Coronary artery (tissue), 2 donors: ENCODE measurements at regions not wholly inside any gene's neighbourhood (a gene's known extent, or its start where the extent isn't known, plus 50 kb on each side); places are given as distances from the start of the nearest gene placed in this dataset.
A peak's percentile ranks its signal among the peaks of the same experiment; 100 is the strongest.

Experiments used
- DNase-seq: peaks from one replicate; pipeline ENCODE4 v3.0.0-alpha.2; 2017; ENCODE audit warnings: low spot score
- H3K27ac ChIP-seq, 2 donors: fragments of 200-600 bp; sonication (generic); one replicate each; pipeline ENCODE4 v1.5.1; 2016 to 2019
- H3K4me3 ChIP-seq: fragments of 200-600 bp; sonication (generic); 2 replicates; pipeline ENCODE4 v1.5.1; 2016; ENCODE audit warnings: mild to moderate bottlenecking, moderate library complexity
- CTCF ChIP-seq: fragments of 200-600 bp; sonication (generic); IDR thresholded peaks from one replicate; pipeline ENCODE4 v1.5.1; 2019; ENCODE audit warnings: antibody characterized with exemption

DNA sequence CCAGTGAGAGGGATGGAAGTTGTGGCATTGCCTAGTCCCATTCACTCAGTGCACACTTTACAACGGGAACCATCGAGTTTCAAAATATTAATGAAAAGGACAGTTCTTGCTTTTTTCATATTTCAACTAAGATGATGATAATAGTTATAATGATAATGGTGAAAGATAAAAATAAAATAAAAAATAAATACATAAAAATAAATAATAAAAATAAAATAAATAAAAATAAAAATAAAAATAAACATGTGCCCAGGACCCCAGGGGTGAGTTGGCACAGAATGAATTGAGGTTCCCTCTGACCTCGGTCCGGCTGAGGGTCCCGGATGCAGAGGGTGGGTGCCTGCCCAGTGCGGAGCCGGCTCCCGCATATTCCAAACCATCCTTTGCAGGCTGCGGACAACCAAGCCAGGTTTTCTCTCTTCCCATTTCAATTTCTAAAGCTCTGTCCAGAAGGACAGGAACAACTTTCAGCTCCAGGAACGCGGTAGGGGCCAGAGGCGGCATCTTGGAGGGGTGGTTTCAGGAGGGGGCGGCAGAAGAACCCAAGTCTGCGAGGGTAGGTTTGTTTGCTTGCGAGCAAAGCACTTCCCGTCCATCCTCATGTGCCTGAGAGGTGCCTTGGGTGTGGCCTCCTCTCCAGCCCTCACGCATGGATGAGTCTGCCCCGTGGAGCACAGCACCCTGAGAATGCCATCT is 236.8 kb downstream of the DLL1 start:
- DNase-seq: peak; percentile 36
- H3K4me3 ChIP-seq: no peak overlapping the region
- no peak overlapping the region for H3K27ac ChIP-seq
- no peak for TF ChIP-seq CTCF

DNA sequence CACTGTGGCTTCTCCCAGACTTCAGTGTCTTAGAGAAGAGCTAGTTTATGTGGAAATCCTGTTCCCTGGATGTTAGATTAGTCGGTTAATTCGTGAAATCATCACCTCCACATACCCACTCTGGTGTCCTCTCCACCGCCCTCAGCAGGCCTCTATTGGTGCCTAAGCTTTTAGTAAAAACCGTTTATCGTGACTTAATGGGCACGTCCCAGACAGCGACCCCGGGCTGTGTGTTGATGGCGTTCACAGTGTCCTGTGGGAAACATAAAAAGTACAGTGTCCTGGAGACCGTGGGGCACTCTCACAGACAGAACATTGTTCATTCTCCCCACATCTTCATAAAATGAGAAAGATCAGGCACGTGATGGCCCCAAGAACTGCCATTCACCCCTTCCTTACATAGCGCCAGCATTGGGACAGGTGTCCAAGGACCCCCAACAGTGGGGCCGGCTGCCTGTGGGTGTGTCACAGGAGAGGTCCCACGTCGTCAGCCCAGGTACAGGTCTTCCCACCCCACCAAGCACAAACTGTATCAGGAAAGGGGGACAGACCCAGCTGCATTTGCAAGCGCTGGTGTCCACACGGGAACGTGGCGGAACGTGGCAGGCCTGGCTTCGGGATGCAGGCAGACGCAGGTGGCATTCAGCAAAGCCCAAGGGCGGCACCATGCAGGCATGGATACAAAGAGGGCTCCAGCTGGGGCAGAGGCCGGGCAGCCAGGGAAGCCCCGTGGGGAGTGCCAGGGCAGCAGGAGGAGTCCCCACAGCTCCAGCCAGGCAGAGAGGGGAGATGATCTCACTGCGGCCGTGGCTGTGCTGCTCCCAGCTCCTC is 237.7 kb downstream of the DLL1 start:
- Histone ChIP-seq H3K27ac (no peak overlapping the region), H3K4me3 (no peak overlapping the region)
- DNase-seq: peak; percentile 65
- no peak for TF ChIP-seq CTCF

DNA sequence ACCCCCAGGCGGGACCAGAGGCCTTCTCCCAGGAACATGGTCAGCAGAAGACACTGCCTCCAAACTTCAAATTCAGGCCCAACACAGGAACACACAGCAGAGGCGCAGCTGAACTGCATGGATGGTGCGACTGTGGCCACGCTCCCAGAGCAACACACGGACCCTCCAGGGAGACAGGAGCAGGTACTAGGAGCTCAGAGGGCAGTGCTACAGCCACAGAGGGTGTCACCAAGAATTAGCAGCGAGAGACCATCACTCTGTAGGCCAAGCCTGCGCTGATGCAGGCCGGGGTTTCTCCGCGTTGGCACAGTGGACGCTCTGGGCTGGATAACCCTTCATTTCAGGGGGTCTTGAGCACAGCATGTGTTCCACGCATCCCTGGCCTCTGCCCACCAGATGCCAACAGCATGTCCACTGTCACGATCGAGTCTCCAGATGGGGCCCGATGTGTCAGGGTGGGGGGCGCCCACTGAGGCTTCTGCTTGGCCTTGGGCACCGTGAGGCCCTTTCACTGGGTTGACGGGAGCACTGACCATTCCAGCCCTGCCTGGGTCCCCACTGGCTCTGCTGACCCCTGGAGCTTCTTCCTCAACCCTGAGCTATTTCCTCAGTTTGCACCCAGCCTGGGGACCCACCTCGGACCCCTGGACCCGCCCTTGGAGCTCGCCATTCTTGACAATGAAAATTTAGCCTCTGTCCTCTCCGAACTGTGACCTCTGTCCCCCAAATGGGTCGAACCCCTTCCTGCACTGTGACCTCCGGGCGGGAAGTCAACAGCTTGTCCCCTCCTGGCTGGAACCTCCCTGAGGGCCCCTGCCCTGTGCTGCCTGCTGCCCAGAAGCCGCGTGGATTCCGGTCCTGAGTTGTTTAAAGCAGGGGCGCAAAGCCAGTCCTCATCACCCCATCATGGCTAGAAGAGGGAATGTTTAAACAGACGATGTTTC is 239.4 kb downstream of the DLL1 start:
- H3K27ac ChIP-seq: no peak overlapping the region
- TF ChIP-seq CTCF: no peak
- no peak overlapping the region for H3K4me3 ChIP-seq
- DNase-seq: peak; percentile 46

DNA sequence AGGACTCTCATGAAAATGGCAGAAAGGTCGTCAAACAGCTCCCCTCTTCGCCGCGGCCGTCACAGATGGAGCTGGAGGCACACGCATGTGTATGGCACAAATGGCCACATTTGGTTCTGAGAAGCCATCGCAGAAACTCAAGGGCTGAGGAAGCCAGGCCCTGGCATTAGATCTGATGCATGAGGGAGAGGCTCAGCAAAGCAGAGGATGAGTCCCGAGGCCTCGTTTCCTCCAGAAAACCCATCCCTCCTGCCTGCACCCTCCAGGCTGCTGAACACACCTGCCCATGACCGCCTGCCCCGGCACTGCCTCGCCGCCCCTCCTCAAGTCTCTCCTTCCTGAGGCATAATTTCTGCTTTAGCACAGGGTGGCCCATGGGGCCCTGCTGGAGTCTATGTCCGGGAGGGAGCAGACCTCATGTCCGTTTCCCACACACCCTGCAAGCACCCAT is 240.3 kb downstream of the DLL1 start:
- Histone ChIP-seq H3K27ac (no peak overlapping the region), H3K4me3 (no peak overlapping the region)
- peak; percentile 70 for DNase-seq
- TF ChIP-seq CTCF: no peak

DNA sequence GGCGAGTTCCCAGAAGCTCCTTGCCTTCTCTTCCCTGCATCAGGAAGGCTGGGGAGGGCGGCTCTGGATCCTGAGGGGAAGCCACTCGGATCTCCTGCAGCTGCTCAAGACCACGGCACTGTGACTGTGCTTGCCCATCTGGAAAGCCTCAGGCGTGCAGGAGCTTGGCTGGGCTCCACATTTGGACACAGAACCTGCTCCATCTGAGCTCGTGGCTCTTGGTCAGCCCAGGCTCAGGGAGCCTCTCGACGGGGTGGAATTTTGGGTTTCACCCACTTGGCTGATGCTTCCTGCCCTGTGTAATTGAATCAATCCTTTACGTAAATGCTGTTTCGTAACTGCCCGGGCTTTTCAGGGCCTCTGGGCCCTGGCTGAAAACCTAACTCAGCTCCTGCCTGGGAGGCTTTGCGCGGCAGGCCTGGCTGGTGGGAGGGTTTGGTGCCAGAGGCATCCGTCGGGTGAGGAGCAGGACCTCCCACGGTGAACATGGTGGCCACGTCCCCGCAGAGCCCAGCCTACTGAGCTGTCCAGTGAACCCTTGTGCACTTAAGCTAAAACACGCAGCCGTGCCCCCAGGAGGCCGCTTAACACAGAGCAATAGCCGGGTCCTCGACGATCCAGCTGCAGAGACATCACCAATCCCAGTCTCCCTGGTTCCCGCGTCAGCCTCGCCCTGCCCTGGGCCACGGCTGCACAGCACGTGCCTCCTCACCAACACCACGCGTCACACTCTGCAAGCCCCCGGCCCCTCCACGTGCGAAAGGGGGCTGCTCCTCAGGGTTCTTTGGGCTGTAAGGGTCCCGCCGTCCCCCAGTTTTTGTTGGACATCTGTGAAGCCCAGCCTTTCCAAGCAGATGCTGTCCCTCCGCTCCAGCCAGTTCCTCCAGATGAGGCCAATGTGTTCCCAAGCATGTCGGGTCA is 241.0 kb downstream of the DLL1 start:
- H3K4me3 ChIP-seq: no peak overlapping the region
- peak; percentile 87 for DNase-seq
- no peak for TF ChIP-seq CTCF
- peak overlapping the region in 1 of 2 donors; percentile 26 for H3K27ac ChIP-seq

- peak; percentile 73 for DNase-seq
- H3K4me3 ChIP-seq: no peak overlapping the region
- TF ChIP-seq CTCF: no peak
- peak overlapping the region in 1 of 2 donors; percentile 16 for H3K27ac ChIP-seq
These were observed 242.1 kb downstream of the DLL1 start for GRCh38 chr6:170048615-170049256.
